ENCODE measurements at regions not wholly inside any gene's neighbourhood (a gene's known extent, or its start where the extent isn't known, plus 50 kb on each side); places are given as distances from the start of the nearest gene placed in this dataset.

- no peak for TF ChIP-seq CTCF (conservative IDR thresholded peaks at IDR 0.05)
- no peak for TF ChIP-seq EZH2 (IDR thresholded peaks at IDR 0.05; ENCODE audit: low read depth)
- no peak overlapping the region for H3K4me2 ChIP-seq
- ChIA-PET POLR2A (ENCODE audit: unreplicated experiment) (no interaction called here), CTCF (no interaction called here)
- H3K79me2 ChIP-seq (ENCODE audit: low read depth) = no peaks in the 10 kb centered on the region
- no peaks in the 10 kb centered on the region for H3F3A ChIP-seq (ENCODE audit: insufficient read depth, low read depth)
- intact Hi-C loops (cut with micrococcal nuclease; ENCODE audit: unreplicated experiment) = no loop called here
- H2AFZ ChIP-seq = no peak overlapping the region
- no peak overlapping the region for H3K4me3 ChIP-seq
- no peaks in the 10 kb centered on the region for H3K4me1 ChIP-seq (replicated peaks; ENCODE audit: insufficient read depth)
- H3K27ac ChIP-seq = no peak overlapping the region
- no peaks in the 10 kb centered on the region for H3K9me3 ChIP-seq (ENCODE audit: insufficient read depth, low read depth)
- H3K36me3 ChIP-seq (ENCODE audit: low read depth) = no peaks in the 10 kb centered on the region
- no peak for DNase-seq
- H3K9me2 ChIP-seq (ENCODE audit: insufficient read depth) = no peaks in the 10 kb centered on the region
- no peaks in the 10 kb centered on the region for H4K20me1 ChIP-seq (ENCODE audit: insufficient read depth)
- BruUV-seq (replicated peaks) = no TSS peak
- no peaks in the 10 kb centered on the region for H3K27me3 ChIP-seq (ENCODE audit: insufficient read depth, low read depth)
These were observed 184.6 kb downstream of the SNX10 start for GRCh38 chr7:26476271-26476670.

- H3K27ac ChIP-seq = no peak overlapping the region
- CTCF ChIA-PET = no interaction called here
- no peak for DNase-seq
- intact Hi-C loops (cut with micrococcal nuclease; ENCODE audit: unreplicated experiment) = no loop called here
- no TSS peak for BruUV-seq (replicated peaks)
- no peaks in the 10 kb centered on the region for H3K9me2 ChIP-seq (ENCODE audit: insufficient read depth)
- H3K4me3 ChIP-seq = no peak overlapping the region
- H3K27me3 ChIP-seq (ENCODE audit: insufficient read depth, low read depth) = no peaks in the 10 kb centered on the region
- POLR2A ChIA-PET (ENCODE audit: unreplicated experiment) = no interaction called here
- H3K4me2 ChIP-seq = no peak overlapping the region
- no peaks in the 10 kb centered on the region for H3F3A ChIP-seq (ENCODE audit: insufficient read depth, low read depth)
- H3K4me1 ChIP-seq (replicated peaks; ENCODE audit: insufficient read depth) = no peaks in the 10 kb centered on the region
- H3K9me3 ChIP-seq (ENCODE audit: insufficient read depth, low read depth) = no peaks in the 10 kb centered on the region
- H3K79me2 ChIP-seq (ENCODE audit: low read depth) = no peaks in the 10 kb centered on the region
- H2AFZ ChIP-seq = no peak overlapping the region
- H3K36me3 ChIP-seq (ENCODE audit: low read depth) = no peaks in the 10 kb centered on the region
- no peaks in the 10 kb centered on the region for H4K20me1 ChIP-seq (ENCODE audit: insufficient read depth)
- TF ChIP-seq EZH2 (IDR thresholded peaks at IDR 0.05; ENCODE audit: low read depth) (no peak), CTCF (conservative IDR thresholded peaks at IDR 0.05) (no peak)
These were observed 185.8 kb downstream of the SNX10 start for GRCh38 chr7:26477381-26477990.

- Histone ChIP-seq H3K79me2 (ENCODE audit: low read depth) (no peaks in the 10 kb centered on the region), H2AFZ (no peak overlapping the region), H3K4me1 (replicated peaks; ENCODE audit: insufficient read depth) (no peaks in the 10 kb centered on the region), H3K9me2 (ENCODE audit: insufficient read depth) (no peaks in the 10 kb centered on the region), H3K9me3 (ENCODE audit: insufficient read depth, low read depth) (peaks cover 7% of the 10 kb centered on the region; the same call in 1 of the 2 replicates), H3F3A (ENCODE audit: insufficient read depth, low read depth) (no peaks in the 10 kb centered on the region), H3K27ac (no peak overlapping the region), H3K36me3 (ENCODE audit: low read depth) (no peaks in the 10 kb centered on the region), H3K4me2 (no peak overlapping the region), H3K27me3 (ENCODE audit: insufficient read depth, low read depth) (no peaks in the 10 kb centered on the region), H4K20me1 (ENCODE audit: insufficient read depth) (no peaks in the 10 kb centered on the region), H3K4me3 (no peak overlapping the region)
- TF ChIP-seq EZH2 (IDR thresholded peaks at IDR 0.05; ENCODE audit: low read depth) (no peak), CTCF (conservative IDR thresholded peaks at IDR 0.05) (no peak)
- no TSS peak for BruUV-seq (replicated peaks)
- DNase-seq = no peak
- intact Hi-C loops (cut with micrococcal nuclease; ENCODE audit: unreplicated experiment) = no loop called here
- ChIA-PET POLR2A (ENCODE audit: unreplicated experiment) (no interaction called here), CTCF (no interaction called here)
These were observed 186.9 kb downstream of the SNX10 start for GRCh38 chr7:26478550-26478949.
